ENCODE measurements at regions not wholly inside any gene's neighbourhood (a gene's known extent, or its start where the extent isn't known, plus 50 kb on each side); places are given as distances from the start of the nearest gene placed in this dataset.

GRCh38 chr3:150238048-150238802 is 169.9 kb upstream of the TSC22D2 start:
- no peak for TF ChIP-seq CTCF (conservative IDR thresholded peaks at IDR 0.05; ENCODE audit: low read depth, low read length)
- TF ChIP-seq EZH2phosphoT487 (IDR thresholded peaks at IDR 0.05; ENCODE audit: borderline replicate concordance, low read length), result no peak
- TF ChIP-seq EZH2 (IDR thresholded peaks at IDR 0.05; ENCODE audit: low read length, unreplicated experiment), result no peak
